Naive B cell (primary cell): ENCODE measurements at regions not wholly inside any gene's neighbourhood (a gene's known extent, or its start where the extent isn't known, plus 50 kb on each side); places are given as distances from the start of the nearest gene placed in this dataset.

Source experiments
- ATAC-seq, 2 donors: fragments of 150-1000 bp; cut with Tn5 transposase; 2 replicates each; pipeline ENCODE4 v1.10.0; 2021; ENCODE audit warnings: low read depth in 2 of 2, mild to moderate bottlenecking in 2 of 2, moderate library complexity in 2 of 2
- DNase-seq: peaks from one replicate; pipeline ENCODE4 v3.0.0; 2022
- H3K27ac Mint-ChIP-seq, 6 donors: one replicate each; pipeline ENCODE4 v1.8.0; 2020 to 2022; ENCODE audit warnings: mild to moderate bottlenecking in 6 of 6, mixed read lengths in 6 of 6, moderate library complexity in 5 of 6, inconsistent platforms in 2 of 6
- H3K27me3 Mint-ChIP-seq, 3 donors: one replicate each; pipeline ENCODE4 v1.8.0; 2021 to 2022; ENCODE audit warnings: mixed read lengths in 3 of 3, mild to moderate bottlenecking in 1 of 3
- H3K36me3 Mint-ChIP-seq, 2 donors: one replicate each; pipeline ENCODE4 v1.8.0; 2020 to 2022; ENCODE audit warnings: mixed read lengths in 2 of 2, inconsistent platforms in 1 of 2, mild to moderate bottlenecking in 1 of 2
- H3K4me1 Mint-ChIP-seq, 3 donors: one replicate each; pipeline ENCODE4 v1.8.0; 2020 to 2022; ENCODE audit warnings: mixed read lengths in 3 of 3, inconsistent platforms in 1 of 3, mild to moderate bottlenecking in 1 of 3, moderate library complexity in 1 of 3
- H3K4me3 Mint-ChIP-seq, 8 donors: one replicate each; pipeline ENCODE4 v1.8.0; 2020 to 2022; ENCODE audit warnings: mild to moderate bottlenecking in 8 of 8, mixed read lengths in 8 of 8, moderate library complexity in 8 of 8, inconsistent platforms in 2 of 8
- H3K9me3 Mint-ChIP-seq, 7 donors: one replicate each; pipeline ENCODE4 v1.8.0; 2020 to 2022; ENCODE audit warnings: mixed read lengths in 7 of 7, mild to moderate bottlenecking in 5 of 7, inconsistent platforms in 2 of 7, moderate library complexity in 1 of 7

GRCh38 chr13:90362707-90363106, 984.8 kb upstream of the MIR17HG start:
- no peaks in the 10 kb centered on the region for H3K36me3 Mint-ChIP-seq
- ATAC-seq (no peak), DNase-seq (no peak)
- H3K27me3 Mint-ChIP-seq: no peaks in the 10 kb centered on the region
- H3K4me3 Mint-ChIP-seq: no peak overlapping the region
- no peak overlapping the region for H3K27ac Mint-ChIP-seq
- peaks cover 0 to 8% (median 4%) of the 10 kb centered on the region in 7 donors for H3K9me3 Mint-ChIP-seq
- no peaks in the 10 kb centered on the region for H3K4me1 Mint-ChIP-seq

GRCh38 chr13:90365130-90365529, 982.4 kb upstream of the MIR17HG start:
- Mint-ChIP-seq H3K27me3 (no peaks in the 10 kb centered on the region), H3K9me3 (peaks cover 0 to 7% (median 4%) of the 10 kb centered on the region in 7 donors), H3K4me1 (no peaks in the 10 kb centered on the region), H3K36me3 (no peaks in the 10 kb centered on the region), H3K4me3 (no peak overlapping the region), H3K27ac (no peak overlapping the region)
- ATAC-seq: no peak
- DNase-seq: no peak

GRCh38 chr13:90374168-90374567, 973.3 kb upstream of the MIR17HG start:
- DNase-seq (no peak), ATAC-seq (no peak)
- H3K4me1 Mint-ChIP-seq: no peaks in the 10 kb centered on the region
- H3K36me3 Mint-ChIP-seq: no peaks in the 10 kb centered on the region
- no peaks in the 10 kb centered on the region for H3K27me3 Mint-ChIP-seq
- no peak overlapping the region for H3K27ac Mint-ChIP-seq
- peaks cover 0 to 6% (median 0%) of the 10 kb centered on the region in 7 donors for H3K9me3 Mint-ChIP-seq
- no peak overlapping the region for H3K4me3 Mint-ChIP-seq

GRCh38 chr13:90375851-90376250, 971.6 kb upstream of the MIR17HG start:
- Mint-ChIP-seq H3K27me3 (no peaks in the 10 kb centered on the region), H3K36me3 (no peaks in the 10 kb centered on the region), H3K4me3 (no peak overlapping the region), H3K9me3 (peaks cover 0 to 6% (median 0%) of the 10 kb centered on the region in 7 donors), H3K27ac (no peak overlapping the region), H3K4me1 (no peaks in the 10 kb centered on the region)
- ATAC-seq (no peak), DNase-seq (no peak)

GRCh38 chr13:90382425-90382824, 965.1 kb upstream of the MIR17HG start:
- H3K27ac Mint-ChIP-seq: no peak overlapping the region
- ATAC-seq: no peak
- H3K4me1 Mint-ChIP-seq: no peaks in the 10 kb centered on the region
- no peaks in the 10 kb centered on the region for H3K27me3 Mint-ChIP-seq
- no peak overlapping the region for H3K4me3 Mint-ChIP-seq
- no peaks in the 10 kb centered on the region for H3K36me3 Mint-ChIP-seq
- no peak for DNase-seq
- H3K9me3 Mint-ChIP-seq: peaks cover 0 to 9% (median 3%) of the 10 kb centered on the region in 7 donors

- DNase-seq (no peak), ATAC-seq (no peak)
- H3K27ac Mint-ChIP-seq: no peak overlapping the region
- H3K9me3 Mint-ChIP-seq: peaks cover 2 to 26% (median 7%) of the 10 kb centered on the region in 7 donors
- no peaks in the 10 kb centered on the region for H3K36me3 Mint-ChIP-seq
- H3K27me3 Mint-ChIP-seq: no peaks in the 10 kb centered on the region
- H3K4me1 Mint-ChIP-seq: no peaks in the 10 kb centered on the region
- H3K4me3 Mint-ChIP-seq: no peak overlapping the region
Observed at GRCh38 chr13:90385781-90386489, 961.6 kb upstream of the MIR17HG start.

- no peaks in the 10 kb centered on the region for H3K27me3 Mint-ChIP-seq
- no peaks in the 10 kb centered on the region for H3K4me1 Mint-ChIP-seq
- DNase-seq: no peak
- ATAC-seq: no peak
- no peaks in the 10 kb centered on the region for H3K36me3 Mint-ChIP-seq
- peaks cover 5 to 27% (median 8%) of the 10 kb centered on the region in 7 donors for H3K9me3 Mint-ChIP-seq
- no peak overlapping the region for H3K4me3 Mint-ChIP-seq
- H3K27ac Mint-ChIP-seq: no peak overlapping the region
Observed at GRCh38 chr13:90388887-90389452, 958.5 kb upstream of the MIR17HG start.

- Mint-ChIP-seq H3K9me3 (peaks cover 5 to 27% (median 8%) of the 10 kb centered on the region in 7 donors), H3K36me3 (no peaks in the 10 kb centered on the region), H3K4me3 (peak overlapping the region in 1 of 8 donors; percentile 70), H3K27ac (no peak overlapping the region), H3K4me1 (no peaks in the 10 kb centered on the region), H3K27me3 (no peaks in the 10 kb centered on the region)
- DNase-seq (no peak), ATAC-seq (no peak)
Observed at GRCh38 chr13:90389537-90389936, 958.0 kb upstream of the MIR17HG start.

GRCh38 chr13:90393408-90393807, 954.1 kb upstream of the MIR17HG start:
- H3K27ac Mint-ChIP-seq: no peak overlapping the region
- no peaks in the 10 kb centered on the region for H3K4me1 Mint-ChIP-seq
- no peaks in the 10 kb centered on the region for H3K36me3 Mint-ChIP-seq
- peaks cover 5 to 17% (median 9%) of the 10 kb centered on the region in 7 donors for H3K9me3 Mint-ChIP-seq
- ATAC-seq (no peak), DNase-seq (no peak)
- H3K4me3 Mint-ChIP-seq: no peak overlapping the region
- no peaks in the 10 kb centered on the region for H3K27me3 Mint-ChIP-seq

- H3K36me3 Mint-ChIP-seq: no peaks in the 10 kb centered on the region
- ATAC-seq: no peak
- no peak overlapping the region for H3K27ac Mint-ChIP-seq
- H3K27me3 Mint-ChIP-seq: no peaks in the 10 kb centered on the region
- no peaks in the 10 kb centered on the region for H3K4me1 Mint-ChIP-seq
- DNase-seq: no peak
- no peak overlapping the region for H3K4me3 Mint-ChIP-seq
- peaks cover 4 to 10% (median 8%) of the 10 kb centered on the region in 7 donors for H3K9me3 Mint-ChIP-seq
Observed at GRCh38 chr13:90395348-90395747, 952.1 kb upstream of the MIR17HG start.

GRCh38 chr13:90395846-90396245, 951.6 kb upstream of the MIR17HG start:
- Mint-ChIP-seq H3K4me1 (no peaks in the 10 kb centered on the region), H3K36me3 (no peaks in the 10 kb centered on the region), H3K4me3 (no peak overlapping the region), H3K27ac (no peak overlapping the region), H3K9me3 (peaks cover 4 to 10% (median 8%) of the 10 kb centered on the region in 7 donors), H3K27me3 (no peaks in the 10 kb centered on the region)
- no peak for ATAC-seq
- no peak for DNase-seq

- H3K27ac Mint-ChIP-seq: no peak overlapping the region
- ATAC-seq (no peak), DNase-seq (no peak)
- H3K36me3 Mint-ChIP-seq: no peaks in the 10 kb centered on the region
- H3K27me3 Mint-ChIP-seq: no peaks in the 10 kb centered on the region
- H3K9me3 Mint-ChIP-seq: peaks cover 0 to 11% (median 5%) of the 10 kb centered on the region in 7 donors
- H3K4me1 Mint-ChIP-seq: no peaks in the 10 kb centered on the region
- no peak overlapping the region for H3K4me3 Mint-ChIP-seq
Observed at GRCh38 chr13:90396266-90396665, 951.2 kb upstream of the MIR17HG start.

GRCh38 chr13:90397503-90397902, 950.0 kb upstream of the MIR17HG start:
- no peak for ATAC-seq
- no peaks in the 10 kb centered on the region for H3K4me1 Mint-ChIP-seq
- no peak for DNase-seq
- H3K4me3 Mint-ChIP-seq: no peak overlapping the region
- peaks cover under 1 to 19% (median 4%) of the 10 kb centered on the region in 7 donors for H3K9me3 Mint-ChIP-seq
- H3K27me3 Mint-ChIP-seq: no peaks in the 10 kb centered on the region
- H3K27ac Mint-ChIP-seq: no peak overlapping the region
- no peaks in the 10 kb centered on the region for H3K36me3 Mint-ChIP-seq

GRCh38 chr13:90400372-90400771, 947.1 kb upstream of the MIR17HG start:
- ATAC-seq: no peak
- Mint-ChIP-seq H3K4me1 (no peaks in the 10 kb centered on the region), H3K36me3 (no peaks in the 10 kb centered on the region), H3K27me3 (no peaks in the 10 kb centered on the region), H3K9me3 (peaks cover 3 to 19% (median 6%) of the 10 kb centered on the region in 7 donors), H3K4me3 (no peak overlapping the region), H3K27ac (no peak overlapping the region)
- no peak for DNase-seq
